ENCODE measurements at regions not wholly inside any gene's neighbourhood (a gene's known extent, or its start where the extent isn't known, plus 50 kb on each side); places are given as distances from the start of the nearest gene placed in this dataset.

DNA sequence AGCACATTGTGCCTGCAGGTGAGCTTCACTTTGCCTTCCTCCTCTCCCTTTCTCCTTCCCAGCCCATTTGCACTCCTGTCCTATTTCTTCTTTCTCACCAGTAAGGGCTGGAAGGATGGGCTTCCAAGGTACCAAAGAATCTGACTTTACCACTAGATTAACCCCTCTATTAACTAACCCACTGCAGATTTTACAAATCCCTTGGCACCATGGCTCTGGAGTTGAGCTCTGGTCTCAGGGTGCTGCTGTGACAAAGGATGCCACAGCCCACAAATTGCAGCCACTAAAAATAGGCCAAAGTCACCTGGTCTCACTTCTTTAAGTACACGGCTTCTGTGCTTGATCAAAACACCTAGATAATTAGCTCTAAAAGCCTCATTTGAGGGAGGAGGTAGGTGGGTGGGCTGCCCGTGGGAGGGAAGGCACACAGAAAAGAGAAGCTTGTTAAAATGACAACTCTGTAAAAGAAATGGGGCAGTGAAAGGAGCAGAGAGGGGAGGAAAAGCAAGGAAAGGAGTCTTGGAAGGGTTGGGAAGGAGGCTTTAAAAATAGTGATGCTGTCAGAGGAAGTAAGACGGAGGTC lies 327.4 kb downstream of the DRD1 start:
- no peak for DNase-seq (ENCODE audit: low spot score)
- Mint-ChIP-seq H3K27ac (no peak overlapping the region), H3K4me3 (no peak overlapping the region), H3K27me3 (ENCODE audit: low read depth) (peaks cover 13% of the 10 kb centered on the region), H3K36me3 (peaks cover 6% of the 10 kb centered on the region), H3K4me1 (peaks cover 35% of the 10 kb centered on the region), H3K9me3 (peaks cover 17% of the 10 kb centered on the region)
- TF ChIP-seq ZNF219 (CRISPR knock-in tag; IDR thresholded peaks at IDR 0.05; ENCODE audit: borderline replicate concordance) (no peak), ZNF263 (CRISPR knock-in tag; IDR thresholded peaks at IDR 0.05; ENCODE audit: low read depth) (no peak), SMAD4 (CRISPR knock-in tag; IDR thresholded peaks at IDR 0.05) (no peak), PREB (CRISPR knock-in tag; IDR thresholded peaks at IDR 0.05; ENCODE audit: borderline replicate concordance) (no peak), ESRRA (CRISPR knock-in tag; IDR thresholded peaks at IDR 0.05; ENCODE audit: borderline replicate concordance) (no peak), ELF4 (CRISPR knock-in tag; IDR thresholded peaks at IDR 0.05; ENCODE audit: low read depth) (no peak), CREB1 (CRISPR knock-in tag; IDR thresholded peaks at IDR 0.05) (no peak), ZNF512 (CRISPR knock-in tag; IDR thresholded peaks at IDR 0.05; ENCODE audit: borderline replicate concordance) (no peak), FOXK1 (CRISPR knock-in tag; IDR thresholded peaks at IDR 0.05) (no peak), FOXJ3 (CRISPR knock-in tag; IDR thresholded peaks at IDR 0.05; ENCODE audit: borderline replicate concordance) (no peak), ZNF121 (CRISPR knock-in tag; IDR thresholded peaks at IDR 0.05) (no peak), TEAD1 (CRISPR knock-in tag; IDR thresholded peaks at IDR 0.05) (no peak)
- TF ChIP-seq, protein P1, sequence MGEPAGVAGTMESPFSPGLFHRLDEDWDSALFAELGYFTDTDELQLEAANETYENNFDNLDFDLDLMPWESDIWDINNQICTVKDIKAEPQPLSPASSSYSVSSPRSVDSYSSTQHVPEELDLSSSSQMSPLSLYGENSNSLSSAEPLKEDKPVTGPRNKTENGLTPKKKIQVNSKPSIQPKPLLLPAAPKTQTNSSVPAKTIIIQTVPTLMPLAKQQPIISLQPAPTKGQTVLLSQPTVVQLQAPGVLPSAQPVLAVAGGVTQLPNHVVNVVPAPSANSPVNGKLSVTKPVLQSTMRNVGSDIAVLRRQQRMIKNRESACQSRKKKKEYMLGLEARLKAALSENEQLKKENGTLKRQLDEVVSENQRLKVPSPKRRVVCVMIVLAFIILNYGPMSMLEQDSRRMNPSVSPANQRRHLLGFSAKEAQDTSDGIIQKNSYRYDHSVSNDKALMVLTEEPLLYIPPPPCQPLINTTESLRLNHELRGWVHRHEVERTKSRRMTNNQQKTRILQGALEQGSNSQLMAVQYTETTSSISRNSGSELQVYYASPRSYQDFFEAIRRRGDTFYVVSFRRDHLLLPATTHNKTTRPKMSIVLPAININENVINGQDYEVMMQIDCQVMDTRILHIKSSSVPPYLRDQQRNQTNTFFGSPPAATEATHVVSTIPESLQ (CRISPR knock-in tag; IDR thresholded peaks at IDR 0.05) = no peak
- TF ChIP-seq, protein P2, sequence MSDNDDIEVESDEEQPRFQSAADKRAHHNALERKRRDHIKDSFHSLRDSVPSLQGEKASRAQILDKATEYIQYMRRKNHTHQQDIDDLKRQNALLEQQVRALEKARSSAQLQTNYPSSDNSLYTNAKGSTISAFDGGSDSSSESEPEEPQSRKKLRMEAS (CRISPR knock-in tag; IDR thresholded peaks at IDR 0.05) = no peak
- TF ChIP-seq, protein P3, sequence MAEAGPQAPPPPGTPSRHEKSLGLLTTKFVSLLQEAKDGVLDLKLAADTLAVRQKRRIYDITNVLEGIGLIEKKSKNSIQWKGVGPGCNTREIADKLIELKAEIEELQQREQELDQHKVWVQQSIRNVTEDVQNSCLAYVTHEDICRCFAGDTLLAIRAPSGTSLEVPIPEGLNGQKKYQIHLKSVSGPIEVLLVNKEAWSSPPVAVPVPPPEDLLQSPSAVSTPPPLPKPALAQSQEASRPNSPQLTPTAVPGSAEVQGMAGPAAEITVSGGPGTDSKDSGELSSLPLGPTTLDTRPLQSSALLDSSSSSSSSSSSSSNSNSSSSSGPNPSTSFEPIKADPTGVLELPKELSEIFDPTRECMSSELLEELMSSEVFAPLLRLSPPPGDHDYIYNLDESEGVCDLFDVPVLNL (CRISPR knock-in tag; IDR thresholded peaks at IDR 0.05; ENCODE audit: borderline replicate concordance, low read depth) = no peak
- no peak for ATAC-seq
- ChIA-PET CTCF (interaction anchor here (1.0 to 1.3 kb wide), 3 partner anchors 23 to 206 kb away, joined by 4 read pairs; no protein-coding TSS in a partner anchor), POLR2A (no interaction called here)

DNA sequence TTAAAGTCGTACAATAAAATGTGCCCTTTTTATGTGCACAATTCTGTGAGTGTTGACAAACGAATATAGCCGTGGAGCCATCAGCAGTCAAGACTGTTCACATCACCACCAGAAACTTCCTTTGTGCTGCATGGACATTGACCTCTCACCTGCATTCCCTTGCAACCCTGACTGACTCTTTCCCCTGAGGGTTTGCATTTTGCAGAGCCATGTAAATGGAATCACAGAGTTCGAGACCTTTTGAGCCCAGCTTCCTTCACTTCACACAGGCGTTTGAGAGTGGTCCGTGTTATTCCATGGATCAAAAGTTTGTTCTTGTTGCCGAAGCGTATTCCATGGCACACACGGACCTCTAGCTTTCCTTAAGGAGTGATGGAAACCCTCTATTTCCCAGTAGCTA lies 328.2 kb downstream of the DRD1 start:
- ChIA-PET CTCF (interaction anchor here (1.0 to 1.3 kb wide), 3 partner anchors 24 to 206 kb away, joined by 4 read pairs; no protein-coding TSS in a partner anchor), POLR2A (no interaction called here)
- Mint-ChIP-seq H3K9me3 (peaks cover 11% of the 10 kb centered on the region), H3K4me1 (peaks cover 35% of the 10 kb centered on the region), H3K27ac (no peak overlapping the region), H3K36me3 (peaks cover 7% of the 10 kb centered on the region), H3K4me3 (no peak overlapping the region), H3K27me3 (ENCODE audit: low read depth) (peaks cover 13% of the 10 kb centered on the region)
- DNase-seq (ENCODE audit: low spot score) = no peak
- no peak for ATAC-seq
- TF ChIP-seq JUN (CRISPR knock-in tag; IDR thresholded peaks at IDR 0.05) (no peak), ZNF423 (CRISPR knock-in tag; IDR thresholded peaks at IDR 0.05) (no peak), ATF2 (CRISPR knock-in tag; IDR thresholded peaks at IDR 0.05; ENCODE audit: borderline replicate concordance, low read depth) (no peak), PREB (CRISPR knock-in tag; IDR thresholded peaks at IDR 0.05; ENCODE audit: borderline replicate concordance) (no peak), NR2C2 (CRISPR knock-in tag; IDR thresholded peaks at IDR 0.05) (no peak)

Measured in WTC11 (cell line).